PFSK-1 (cell line): ENCODE measurements at regions not wholly inside any gene's neighbourhood (a gene's known extent, or its start where the extent isn't known, plus 50 kb on each side); places are given as distances from the start of the nearest gene placed in this dataset.

Experiments used
- FOXP2 ChIP-seq: optimal IDR thresholded peaks from 2 replicates; pipeline ENCODE3; 2011; ENCODE audit warnings: borderline replicate concordance, control low read depth, inconsistent platforms; ENCODE audit not compliant: insufficient read depth; ENCODE audit errors: extremely low read length, extremely low read depth
- POLR2AphosphoS5 ChIP-seq: IDR thresholded peaks from 2 replicates; pipeline ENCODE4 v1.6.1; 2012; ENCODE audit warnings: low read depth, mild to moderate bottlenecking, control low read depth, low read length, moderate library complexity
- REST ChIP-seq, 2 experiments: IDR thresholded peaks; 2 replicates each; pipeline versions ENCODE4 v1.6.1 to v1.8.0; 2011 to 2012; ENCODE audit warnings: low read depth in 2 of 2, low read length in 2 of 2, control low read depth in 1 of 2, inconsistent platforms in 1 of 2, mild to moderate bottlenecking in 1 of 2, moderate library complexity in 1 of 2; ENCODE audit not compliant: insufficient read depth in 1 of 2
- SIN3A ChIP-seq: IDR thresholded peaks from 2 replicates; pipeline ENCODE4 v1.6.1; 2012; ENCODE audit warnings: mild to moderate bottlenecking, low read length, moderate library complexity, borderline replicate concordance; ENCODE audit not compliant: insufficient read depth
- TAF1 ChIP-seq: IDR thresholded peaks from 2 replicates; pipeline ENCODE4 v1.6.1; 2012; ENCODE audit warnings: low read length, control low read depth, borderline replicate concordance; ENCODE audit not compliant: insufficient read depth

GRCh38 chr6:135672256-135672655 is 174.7 kb upstream of the AHI1 start:
- TF ChIP-seq FOXP2 (no peak), REST (IDR thresholded peaks at IDR 0.05; ENCODE audit: insufficient read depth in 1 of 2, low read depth in 2 of 2, low read length in 2 of 2) (no peak), TAF1 (no peak), SIN3A (no peak), POLR2AphosphoS5 (no peak)

GRCh38 chr6:135673501-135674309 is 176.2 kb upstream of the AHI1 start:
- TF ChIP-seq TAF1, result no peak
- no peak for TF ChIP-seq SIN3A
- no peak for TF ChIP-seq POLR2AphosphoS5
- no peak for TF ChIP-seq FOXP2
- TF ChIP-seq REST (IDR thresholded peaks at IDR 0.05; ENCODE audit: insufficient read depth in 1 of 2, low read depth in 2 of 2, low read length in 2 of 2), result no peak

- no peak for TF ChIP-seq SIN3A
- no peak for TF ChIP-seq FOXP2
- no peak for TF ChIP-seq REST (IDR thresholded peaks at IDR 0.05; ENCODE audit: insufficient read depth in 1 of 2, low read depth in 2 of 2, low read length in 2 of 2)
- no peak for TF ChIP-seq POLR2AphosphoS5
- no peak for TF ChIP-seq TAF1
Measured at GRCh38 chr6:135675026-135675425, 176.5 kb upstream of the PDE7B start.

- TF ChIP-seq FOXP2 (no peak), REST (IDR thresholded peaks at IDR 0.05; ENCODE audit: insufficient read depth in 1 of 2, low read depth in 2 of 2, low read length in 2 of 2) (no peak), POLR2AphosphoS5 (no peak), TAF1 (no peak), SIN3A (no peak)
Measured at GRCh38 chr6:135675862-135676261, 175.6 kb upstream of the PDE7B start.
